ENCODE measurements at regions not wholly inside any gene's neighbourhood (a gene's known extent, or its start where the extent isn't known, plus 50 kb on each side); places are given as distances from the start of the nearest gene placed in this dataset.

DNA sequence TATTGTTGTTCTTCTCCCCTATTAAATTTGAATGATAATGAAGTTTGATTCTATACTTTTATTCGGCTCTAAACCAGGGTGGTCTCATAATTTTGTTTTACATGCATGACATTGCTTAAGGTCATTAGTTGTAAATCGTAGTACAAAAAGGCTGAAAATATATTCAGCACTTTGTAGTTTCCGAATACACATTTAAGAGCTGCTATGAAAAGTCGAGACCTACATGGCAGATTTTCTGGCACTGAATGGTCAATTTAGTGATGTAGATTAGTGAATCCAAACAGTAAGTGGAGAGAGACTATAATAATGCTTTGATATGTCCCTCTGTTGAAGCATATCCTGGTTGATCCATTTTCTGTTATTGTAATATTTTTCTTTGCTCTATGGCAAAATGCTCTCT is 254.0 kb upstream of the SOX2 start:
- TF ChIP-seq, protein P1, sequence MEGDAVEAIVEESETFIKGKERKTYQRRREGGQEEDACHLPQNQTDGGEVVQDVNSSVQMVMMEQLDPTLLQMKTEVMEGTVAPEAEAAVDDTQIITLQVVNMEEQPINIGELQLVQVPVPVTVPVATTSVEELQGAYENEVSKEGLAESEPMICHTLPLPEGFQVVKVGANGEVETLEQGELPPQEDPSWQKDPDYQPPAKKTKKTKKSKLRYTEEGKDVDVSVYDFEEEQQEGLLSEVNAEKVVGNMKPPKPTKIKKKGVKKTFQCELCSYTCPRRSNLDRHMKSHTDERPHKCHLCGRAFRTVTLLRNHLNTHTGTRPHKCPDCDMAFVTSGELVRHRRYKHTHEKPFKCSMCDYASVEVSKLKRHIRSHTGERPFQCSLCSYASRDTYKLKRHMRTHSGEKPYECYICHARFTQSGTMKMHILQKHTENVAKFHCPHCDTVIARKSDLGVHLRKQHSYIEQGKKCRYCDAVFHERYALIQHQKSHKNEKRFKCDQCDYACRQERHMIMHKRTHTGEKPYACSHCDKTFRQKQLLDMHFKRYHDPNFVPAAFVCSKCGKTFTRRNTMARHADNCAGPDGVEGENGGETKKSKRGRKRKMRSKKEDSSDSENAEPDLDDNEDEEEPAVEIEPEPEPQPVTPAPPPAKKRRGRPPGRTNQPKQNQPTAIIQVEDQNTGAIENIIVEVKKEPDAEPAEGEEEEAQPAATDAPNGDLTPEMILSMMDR (IDR thresholded peaks at IDR 0.05): no peak
- Mint-ChIP-seq H3K27ac (ENCODE audit: unreplicated experiment) (no peak overlapping the region), H3K4me1 (ENCODE audit: unreplicated experiment) (no peaks in the 10 kb centered on the region), H3K27me3 (ENCODE audit: unreplicated experiment) (no peaks in the 10 kb centered on the region), H3K4me3 (ENCODE audit: unreplicated experiment) (no peak overlapping the region), H3K36me3 (ENCODE audit: unreplicated experiment) (no peaks in the 10 kb centered on the region), H3K9me3 (ENCODE audit: unreplicated experiment) (no peaks in the 10 kb centered on the region)
- DNase-seq (ENCODE audit: extremely low spot score, unreplicated experiment): no peak

DNA sequence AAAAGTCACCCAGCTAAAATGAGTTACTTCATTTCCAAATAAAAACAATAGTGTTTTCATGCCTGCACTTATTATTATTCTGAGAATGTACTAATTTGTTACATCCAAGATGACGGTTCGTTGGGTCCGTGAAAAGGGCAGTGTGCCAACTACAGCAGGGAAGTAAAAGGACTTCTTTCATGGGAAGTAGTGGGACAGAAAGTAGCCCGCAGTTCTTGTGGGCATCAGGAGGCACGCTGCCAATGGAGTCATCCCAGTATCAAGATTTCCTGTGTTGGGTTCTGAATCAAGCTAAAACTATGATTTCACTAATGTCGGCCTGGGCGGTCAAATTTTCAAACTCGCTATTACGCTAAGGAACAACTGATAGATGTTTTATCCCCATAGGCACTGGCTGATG is 254.5 kb upstream of the SOX2 start:
- no peak overlapping the region for H3K27ac Mint-ChIP-seq (ENCODE audit: unreplicated experiment)
- TF ChIP-seq, protein P1 (IDR thresholded peaks at IDR 0.05): no peak
- H3K4me1 Mint-ChIP-seq (ENCODE audit: unreplicated experiment): no peaks in the 10 kb centered on the region
- no peaks in the 10 kb centered on the region for H3K27me3 Mint-ChIP-seq (ENCODE audit: unreplicated experiment)
- DNase-seq (ENCODE audit: extremely low spot score, unreplicated experiment): no peak
- H3K36me3 Mint-ChIP-seq (ENCODE audit: unreplicated experiment): no peaks in the 10 kb centered on the region
- H3K9me3 Mint-ChIP-seq (ENCODE audit: unreplicated experiment): no peaks in the 10 kb centered on the region
- no peak overlapping the region for H3K4me3 Mint-ChIP-seq (ENCODE audit: unreplicated experiment)

DNA sequence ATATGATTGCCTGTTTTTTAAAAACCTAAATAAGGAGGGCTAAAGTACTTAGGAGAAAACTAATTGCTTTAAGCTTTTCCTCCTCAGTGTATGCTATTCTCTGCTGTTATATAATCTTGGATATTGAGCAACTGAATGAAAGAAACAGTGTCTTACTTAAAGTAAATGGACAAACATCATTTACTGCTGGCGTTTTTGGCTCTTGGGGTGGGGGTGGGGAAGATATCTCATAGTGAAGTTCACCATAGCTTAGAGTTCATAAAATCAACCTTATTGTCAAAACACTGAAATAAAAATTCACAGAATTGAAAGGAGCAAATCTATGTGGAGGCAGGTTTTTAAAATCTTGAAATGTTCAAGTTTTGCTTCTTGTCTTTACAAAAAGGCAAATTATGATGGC is 256.4 kb upstream of the SOX2 start:
- TF ChIP-seq, protein P1 (IDR thresholded peaks at IDR 0.05): no peak
- H3K4me1 Mint-ChIP-seq (ENCODE audit: unreplicated experiment): no peaks in the 10 kb centered on the region
- DNase-seq (ENCODE audit: extremely low spot score, unreplicated experiment): no peak
- peaks cover 7% of the 10 kb centered on the region for H3K9me3 Mint-ChIP-seq (ENCODE audit: unreplicated experiment)
- H3K27me3 Mint-ChIP-seq (ENCODE audit: unreplicated experiment): no peaks in the 10 kb centered on the region
- H3K4me3 Mint-ChIP-seq (ENCODE audit: unreplicated experiment): no peak overlapping the region
- H3K36me3 Mint-ChIP-seq (ENCODE audit: unreplicated experiment): no peaks in the 10 kb centered on the region
- no peak overlapping the region for H3K27ac Mint-ChIP-seq (ENCODE audit: unreplicated experiment)

DNA sequence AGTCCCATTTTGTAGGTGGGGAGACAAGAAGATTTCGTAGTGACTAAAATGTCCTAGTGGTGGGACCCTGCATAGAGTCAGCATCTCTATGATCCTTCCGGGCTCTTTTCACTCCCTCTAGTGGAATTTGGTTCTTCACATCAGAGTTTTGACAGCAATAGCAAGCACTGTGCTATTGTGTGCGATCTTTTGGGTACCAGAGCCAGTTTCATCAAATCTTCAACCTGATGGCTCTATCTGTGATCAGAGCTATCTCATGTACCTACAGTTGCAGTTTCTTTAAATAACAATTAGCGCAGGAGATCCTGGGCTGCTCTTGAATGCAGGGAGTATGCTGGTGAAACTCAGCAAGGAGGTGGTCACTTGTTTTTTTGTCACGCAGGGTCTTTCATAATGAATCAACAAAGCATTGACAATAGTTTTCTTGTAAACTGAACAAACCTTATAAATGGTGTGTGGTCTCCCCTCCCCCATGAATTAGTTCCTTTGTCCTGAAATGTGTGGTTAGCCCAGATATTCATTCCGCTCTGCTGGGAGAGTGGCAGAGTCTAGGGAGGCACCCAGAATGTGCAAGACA is 257.2 kb upstream of the SOX2 start:
- no peak overlapping the region for H3K27ac Mint-ChIP-seq (ENCODE audit: unreplicated experiment)
- H3K36me3 Mint-ChIP-seq (ENCODE audit: unreplicated experiment): no peaks in the 10 kb centered on the region

DNA sequence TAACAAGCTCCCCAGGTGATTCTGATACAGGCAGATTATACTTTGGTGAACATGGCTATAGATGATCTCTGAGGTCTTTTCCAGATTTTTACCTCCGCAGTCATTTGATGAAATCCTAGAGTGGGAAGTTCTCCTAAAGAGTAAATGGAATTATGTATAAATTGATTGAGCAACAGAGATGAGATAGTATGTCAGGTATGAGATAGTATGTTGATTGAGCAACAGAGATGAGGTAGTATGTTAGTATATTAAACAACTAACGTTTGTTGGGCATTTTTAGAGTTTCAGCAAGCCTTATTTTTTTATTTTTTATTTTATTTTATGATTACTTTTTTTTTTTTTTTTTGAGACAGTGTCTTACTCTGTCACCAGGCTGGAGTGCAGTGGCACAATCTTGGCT is 265.0 kb upstream of the SOX2 start:
- no peak overlapping the region for H3K4me3 Mint-ChIP-seq (ENCODE audit: unreplicated experiment)
- TF ChIP-seq, protein P1 (IDR thresholded peaks at IDR 0.05): no peak
- H3K9me3 Mint-ChIP-seq (ENCODE audit: unreplicated experiment): peaks cover 11% of the 10 kb centered on the region
- H3K27ac Mint-ChIP-seq (ENCODE audit: unreplicated experiment): no peak overlapping the region
- no peaks in the 10 kb centered on the region for H3K36me3 Mint-ChIP-seq (ENCODE audit: unreplicated experiment)
- no peaks in the 10 kb centered on the region for H3K4me1 Mint-ChIP-seq (ENCODE audit: unreplicated experiment)
- no peak for DNase-seq (ENCODE audit: extremely low spot score, unreplicated experiment)
- no peaks in the 10 kb centered on the region for H3K27me3 Mint-ChIP-seq (ENCODE audit: unreplicated experiment)

More for the DNA sequence above, 257.2 kb upstream of the SOX2 start:
- Mint-ChIP-seq H3K9me3 (ENCODE audit: unreplicated experiment) (peaks cover 7% of the 10 kb centered on the region), H3K4me1 (ENCODE audit: unreplicated experiment) (no peaks in the 10 kb centered on the region), H3K4me3 (ENCODE audit: unreplicated experiment) (no peak overlapping the region), H3K27me3 (ENCODE audit: unreplicated experiment) (no peaks in the 10 kb centered on the region)
- DNase-seq (ENCODE audit: extremely low spot score, unreplicated experiment): no peak
- TF ChIP-seq, protein P1 (IDR thresholded peaks at IDR 0.05): no peak

All from osteocyte (in vitro differentiated cells).